Lower leg skin (tissue), 3 donors: ENCODE measurements at regions not wholly inside any gene's neighbourhood (a gene's known extent, or its start where the extent isn't known, plus 50 kb on each side); places are given as distances from the start of the nearest gene placed in this dataset.
"Not testable (repeated sequence)": the region's sequence is repeated elsewhere in the genome, so short reads cannot be mapped to it uniquely, and the experiment has no call there.

ENCODE experiments used
- POLR2A ChIP-seq, 2 donors: fragments of 450-650 bp; IDR thresholded peaks; one replicate each; pipeline ENCODE4 v1.6.1; 2016 to 2017; ENCODE audit warnings: antibody characterized with exemption in 2 of 2, mild to moderate bottlenecking in 1 of 2, moderate library complexity in 1 of 2
- TF ChIP-seq, protein P1 (sequence below), 3 donors: fragments of 450-650 bp; IDR thresholded peaks; one replicate each; pipeline ENCODE4 v1.5.1; 2016; ENCODE audit warnings: antibody characterized with exemption in 3 of 3, mild to moderate bottlenecking in 3 of 3, moderate library complexity in 2 of 3

DNA sequence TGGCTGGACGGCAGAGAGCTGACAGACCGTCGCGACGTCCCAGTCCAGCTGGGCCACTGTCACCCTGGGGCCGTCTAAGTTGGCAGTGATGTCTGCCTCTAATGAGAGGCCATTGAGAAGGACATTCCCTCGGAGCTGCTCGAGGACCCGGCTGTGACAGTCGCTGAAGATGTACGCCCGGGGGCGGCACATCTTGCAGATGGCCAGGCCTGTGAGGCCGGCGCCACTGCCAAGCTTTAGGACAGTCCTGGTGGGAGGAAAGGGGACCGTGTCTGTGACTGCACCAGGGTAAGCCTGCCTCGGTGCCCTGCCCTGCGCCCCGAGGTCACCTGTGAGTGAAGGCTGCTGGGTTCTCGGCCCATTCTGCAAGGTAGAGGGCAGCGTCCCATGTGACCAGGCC is 181.6 kb downstream of the ADRA2C start:
- TF ChIP-seq, protein P1, sequence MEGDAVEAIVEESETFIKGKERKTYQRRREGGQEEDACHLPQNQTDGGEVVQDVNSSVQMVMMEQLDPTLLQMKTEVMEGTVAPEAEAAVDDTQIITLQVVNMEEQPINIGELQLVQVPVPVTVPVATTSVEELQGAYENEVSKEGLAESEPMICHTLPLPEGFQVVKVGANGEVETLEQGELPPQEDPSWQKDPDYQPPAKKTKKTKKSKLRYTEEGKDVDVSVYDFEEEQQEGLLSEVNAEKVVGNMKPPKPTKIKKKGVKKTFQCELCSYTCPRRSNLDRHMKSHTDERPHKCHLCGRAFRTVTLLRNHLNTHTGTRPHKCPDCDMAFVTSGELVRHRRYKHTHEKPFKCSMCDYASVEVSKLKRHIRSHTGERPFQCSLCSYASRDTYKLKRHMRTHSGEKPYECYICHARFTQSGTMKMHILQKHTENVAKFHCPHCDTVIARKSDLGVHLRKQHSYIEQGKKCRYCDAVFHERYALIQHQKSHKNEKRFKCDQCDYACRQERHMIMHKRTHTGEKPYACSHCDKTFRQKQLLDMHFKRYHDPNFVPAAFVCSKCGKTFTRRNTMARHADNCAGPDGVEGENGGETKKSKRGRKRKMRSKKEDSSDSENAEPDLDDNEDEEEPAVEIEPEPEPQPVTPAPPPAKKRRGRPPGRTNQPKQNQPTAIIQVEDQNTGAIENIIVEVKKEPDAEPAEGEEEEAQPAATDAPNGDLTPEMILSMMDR (IDR thresholded peaks at IDR 0.05) = not testable (repeated sequence)
- TF ChIP-seq POLR2A (IDR thresholded peaks at IDR 0.05) = not testable (repeated sequence)
